Upper lobe of left lung (tissue), 4 donors: ENCODE measurements at regions not wholly inside any gene's neighbourhood (a gene's known extent, or its start where the extent isn't known, plus 50 kb on each side); places are given as distances from the start of the nearest gene placed in this dataset.

Source experiments
- CTCF ChIP-seq, 6 experiments: fragments of 450-650 bp in 4 of 6; fragments of 200-600 bp in 2 of 6; sonication (generic) in 2 of 6; IDR thresholded peaks; one replicate each; pipeline ENCODE4 v1.5.1; 2016 to 2019; ENCODE audit warnings: antibody characterized with exemption in 6 of 6
- POLR2A ChIP-seq, 4 donors: fragments of 450-650 bp; IDR thresholded peaks; one replicate each; pipeline ENCODE4 v1.5.1; 2016 to 2017; ENCODE audit warnings: antibody characterized with exemption in 4 of 4, mild to moderate bottlenecking in 2 of 4

DNA sequence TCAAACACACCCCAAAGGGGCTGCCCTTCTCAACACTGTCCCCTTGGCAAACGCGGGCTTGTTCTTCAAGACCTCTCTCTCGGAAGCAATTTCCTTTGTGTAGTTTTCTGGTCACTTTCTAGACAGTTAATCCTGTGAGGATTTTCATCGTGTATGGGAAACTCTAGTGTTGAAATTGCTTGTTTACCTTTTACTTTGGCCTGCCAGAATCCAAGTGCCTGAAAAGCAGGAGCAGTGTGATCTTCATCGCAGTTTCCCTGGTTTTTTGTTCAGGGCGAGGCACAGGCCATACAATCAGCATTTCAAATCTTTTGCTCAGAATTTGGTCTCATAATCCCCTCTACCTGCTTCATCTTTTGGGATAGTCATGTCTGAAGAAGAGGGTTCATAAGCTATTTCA, 115.7 kb upstream of the C9orf72 start:
- TF ChIP-seq POLR2A (IDR thresholded peaks at IDR 0.05): no peak
- no peak for TF ChIP-seq CTCF (IDR thresholded peaks at IDR 0.05)
